ENCODE measurements at regions not wholly inside any gene's neighbourhood (a gene's known extent, or its start where the extent isn't known, plus 50 kb on each side); places are given as distances from the start of the nearest gene placed in this dataset.

DNA sequence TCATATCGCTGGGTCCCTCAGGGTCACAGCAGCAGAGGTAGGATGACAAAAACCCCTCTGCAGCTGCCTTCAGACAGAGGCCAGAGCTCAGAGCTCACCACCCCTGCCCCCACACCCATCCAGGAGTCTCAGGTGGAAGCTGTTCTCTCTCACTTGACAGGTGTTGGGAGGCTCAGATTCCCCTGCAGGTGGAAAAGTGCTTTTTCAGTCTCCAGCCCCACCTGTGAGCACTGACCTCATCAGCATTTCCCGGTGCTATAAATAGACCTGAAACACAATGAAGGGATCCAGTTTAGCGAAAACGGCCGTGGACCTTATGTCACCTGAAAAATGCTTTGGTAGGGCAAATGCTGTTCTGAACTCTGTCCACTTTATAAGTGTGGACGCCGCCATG, 254.9 kb downstream of the NDUFA10 start:
- TF ChIP-seq CTCF (IDR thresholded peaks at IDR 0.05) (no peak), POLR2A (IDR thresholded peaks at IDR 0.05) (no peak)

Data from suprapubic skin (tissue), 3 donors.